ENCODE measurements at regions not wholly inside any gene's neighbourhood (a gene's known extent, or its start where the extent isn't known, plus 50 kb on each side); places are given as distances from the start of the nearest gene placed in this dataset.
A peak's percentile ranks its signal among the peaks of the same experiment; 100 is the strongest.

GRCh38 chr1:221164951-221165838 lies 286.0 kb downstream of the HLX start:
- DNase-seq: peak; percentile 59

DNA sequence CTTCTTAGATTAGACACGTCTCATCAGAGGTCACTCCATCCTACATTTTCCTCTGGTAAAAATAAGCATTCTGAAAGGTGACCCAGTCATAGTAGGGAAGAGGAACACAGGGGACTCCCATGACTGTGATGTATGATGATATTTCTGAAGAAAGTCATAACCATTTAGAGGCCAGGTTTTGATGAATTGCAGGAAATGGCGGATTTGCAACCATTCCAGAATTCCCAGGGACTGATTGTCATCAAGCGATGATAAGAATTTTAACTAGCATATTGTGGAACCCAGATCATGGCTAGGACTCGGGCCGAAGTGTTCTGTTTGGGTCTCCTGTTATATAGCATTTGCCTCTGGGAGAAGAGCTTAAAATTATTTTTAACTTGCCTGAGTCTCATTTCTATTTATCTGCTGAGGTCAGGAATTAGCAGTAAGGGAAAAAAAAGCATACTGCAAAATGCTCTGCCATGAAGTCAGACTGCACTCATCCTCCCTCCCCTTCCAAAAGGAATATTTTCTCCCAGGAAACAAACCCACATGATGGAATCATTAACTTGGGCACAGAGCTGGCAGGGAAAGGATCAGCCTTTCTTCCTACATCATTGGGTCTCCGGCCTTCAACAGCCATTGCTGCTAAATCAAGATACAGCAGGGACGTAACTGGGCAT lies 286.7 kb downstream of the HLX start:
- DNase-seq: peak; percentile 61

- peak; percentile 39 for DNase-seq
Measured at GRCh38 chr1:221166559-221167318, 287.5 kb downstream of the HLX start.

- peak; percentile 94 for DNase-seq
Measured at GRCh38 chr1:221169447-221169889, 290.2 kb downstream of the HLX start.

- DNase-seq: peak; percentile 29
Measured at GRCh38 chr1:221170171-221170570, 290.9 kb downstream of the HLX start.

- no peak for DNase-seq
Measured at GRCh38 chr1:221171768-221172167, 292.5 kb downstream of the HLX start.

DNA sequence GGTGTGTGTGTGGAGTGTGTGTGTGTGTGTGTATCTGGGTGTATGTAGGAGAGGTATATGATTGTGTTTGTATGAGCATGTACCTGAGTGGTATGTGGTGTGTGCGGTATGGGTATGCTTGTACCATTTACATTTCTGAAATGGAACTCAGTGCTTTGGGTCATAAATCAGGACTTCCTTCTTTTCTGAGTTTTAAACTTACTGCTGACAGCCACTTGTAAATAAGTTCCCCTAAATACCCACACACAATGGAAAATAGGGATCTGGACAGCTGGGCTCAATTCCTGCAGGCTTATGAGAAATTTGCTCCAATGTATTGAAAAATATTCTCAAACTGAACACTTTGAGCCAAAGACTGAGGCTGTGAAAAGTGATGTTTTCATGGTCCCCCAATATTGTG lies 293.6 kb downstream of the HLX start:
- DNase-seq: no peak

DNA sequence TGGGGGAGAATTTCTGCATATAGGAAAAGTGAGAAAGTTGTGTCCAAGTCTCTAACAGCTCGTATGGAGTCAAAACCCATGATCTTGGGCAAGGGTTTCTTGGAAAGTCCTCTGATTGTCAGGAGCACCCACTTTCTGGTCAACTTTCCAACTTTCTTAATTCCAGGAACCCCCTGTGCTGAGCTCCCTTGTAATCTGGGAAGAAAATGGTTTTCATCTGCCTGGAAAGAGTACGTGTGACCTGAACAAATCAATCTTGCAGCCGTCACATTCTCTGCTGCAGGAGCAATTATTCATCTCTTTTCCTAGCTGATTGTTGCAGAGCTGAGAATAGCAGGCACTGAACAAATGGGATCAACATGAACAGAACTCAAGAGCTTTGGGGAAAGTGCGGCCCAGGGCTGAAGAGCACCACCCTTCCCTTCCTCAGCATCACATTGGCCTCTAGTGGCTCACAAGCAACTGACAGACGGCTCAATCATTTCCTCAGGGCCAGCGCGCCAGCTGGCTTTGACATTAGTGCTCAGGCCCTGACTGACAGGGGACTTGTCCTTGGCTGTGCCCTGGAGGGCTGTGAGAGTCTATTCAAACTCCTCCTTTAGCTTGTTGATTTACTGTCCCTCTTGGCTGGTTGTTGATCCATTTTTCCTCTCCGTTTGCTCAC lies 295.2 kb downstream of the HLX start:
- DNase-seq: peak; percentile 32

GRCh38 chr1:221175249-221175648 lies 296.0 kb downstream of the HLX start:
- no peak for DNase-seq

- DNase-seq: no peak
Measured at GRCh38 chr1:221180704-221181368, 301.6 kb downstream of the HLX start.

GRCh38 chr1:221182791-221183533 lies 303.7 kb downstream of the HLX start:
- no peak for DNase-seq

- no peak for DNase-seq
Measured at GRCh38 chr1:221184131-221184794, 305.0 kb downstream of the HLX start.

GRCh38 chr1:221187174-221187573 lies 307.9 kb downstream of the HLX start:
- no peak for DNase-seq

DNA sequence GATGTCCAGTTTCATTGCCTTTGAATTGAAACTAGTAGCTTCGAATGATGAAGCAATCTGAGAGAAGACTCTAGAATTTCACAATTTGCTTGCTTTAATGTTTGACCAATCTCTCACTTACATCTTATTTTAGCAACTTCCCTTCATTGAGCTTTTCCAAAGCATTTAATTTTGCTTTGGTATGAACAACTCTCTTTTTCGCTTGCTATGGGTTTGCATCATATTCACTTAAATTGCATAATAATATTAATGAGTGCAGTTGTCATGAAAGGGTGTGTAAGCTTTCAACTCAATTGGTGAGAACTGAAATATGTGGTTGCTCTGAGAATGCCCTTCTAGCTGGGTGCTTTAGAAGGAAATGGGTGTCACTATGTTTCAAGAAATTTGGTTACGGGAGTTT lies 309.2 kb downstream of the HLX start:
- DNase-seq: peak; percentile 21

GRCh38 chr1:221190249-221190648 lies 311.0 kb downstream of the HLX start:
- no peak for DNase-seq

GRCh38 chr1:221192055-221192454 lies 312.8 kb downstream of the HLX start:
- DNase-seq: no peak

- DNase-seq: no peak
Measured at GRCh38 chr1:221200464-221200863, 321.2 kb downstream of the HLX start.

DNA sequence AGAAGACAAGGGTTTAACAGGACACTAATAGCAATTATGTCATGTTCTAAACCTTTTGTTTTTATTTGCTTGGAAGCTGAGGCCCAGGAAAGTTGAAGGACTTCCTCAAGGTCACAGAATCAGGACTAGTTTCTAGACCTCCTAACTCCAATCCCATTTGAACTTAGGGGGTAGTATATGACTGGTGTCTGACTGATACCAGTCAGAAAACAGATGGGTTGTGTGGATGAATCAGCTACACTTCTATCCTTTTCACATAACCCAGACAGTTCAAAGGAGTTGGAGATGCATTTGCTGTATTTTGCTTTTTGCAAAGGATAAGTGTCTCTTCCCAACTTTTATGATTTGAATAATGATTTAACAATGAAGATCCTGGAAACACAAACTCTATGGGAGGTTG lies 322.5 kb downstream of the HLX start:
- no peak for DNase-seq

DNA sequence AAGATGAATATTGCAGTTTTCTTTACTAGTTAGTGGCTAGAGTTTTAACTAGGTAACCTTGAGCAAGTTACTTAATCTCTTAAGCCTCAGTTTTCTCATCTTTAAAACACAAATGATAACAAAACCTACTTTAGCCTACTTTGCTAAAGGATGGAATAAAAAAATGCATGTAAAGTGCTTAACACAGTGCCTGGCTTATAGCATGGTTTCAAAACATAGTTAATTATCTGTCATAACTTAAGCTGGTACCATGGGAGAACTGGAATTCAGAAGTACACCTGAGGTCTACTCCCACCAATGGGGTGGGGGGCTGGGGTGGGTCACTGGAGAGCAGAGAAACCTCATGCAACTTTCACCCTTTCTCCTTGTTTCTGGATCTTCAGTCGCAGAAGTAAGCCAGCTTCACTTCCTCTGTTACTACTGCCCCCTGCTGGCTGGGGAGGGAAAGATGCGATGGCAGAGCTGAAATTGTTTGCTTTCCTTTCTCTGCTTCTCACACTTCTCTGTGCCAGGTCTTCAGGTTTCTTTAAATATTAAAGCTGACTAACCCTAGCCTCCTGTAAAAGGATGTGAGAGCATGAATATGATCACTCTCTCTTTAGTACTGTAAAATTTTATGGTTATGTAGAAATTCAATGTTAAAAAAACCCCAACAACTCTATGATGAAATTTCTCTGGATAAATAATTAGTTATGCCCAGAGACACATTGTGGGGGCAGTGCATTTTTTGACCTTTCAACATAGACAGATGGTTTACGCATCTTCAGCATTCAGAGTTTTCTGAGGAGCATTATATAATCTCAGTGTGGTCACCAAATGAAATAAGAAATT lies 324.2 kb downstream of the HLX start:
- peak; percentile 79 for DNase-seq

All from fibroblast of upper back skin (primary cell).